Neuronal stem cell (in vitro differentiated cells): ENCODE measurements at regions not wholly inside any gene's neighbourhood (a gene's known extent, or its start where the extent isn't known, plus 50 kb on each side); places are given as distances from the start of the nearest gene placed in this dataset.

Experiments used
- DNase-seq: peaks from one replicate; pipeline ENCODE4 v3.0.0-alpha.2; 2013; ENCODE audit warnings: low spot score
- H2AFZ ChIP-seq: one replicate; pipeline ENCODE4 v1.6.1; 2013; ENCODE audit warnings: mild to moderate bottlenecking, low read length, inconsistent platforms
- H2AK5ac ChIP-seq: 2 replicates; pipeline ENCODE4 v1.6.1; 2013; ENCODE audit warnings: low read depth, mild to moderate bottlenecking, inconsistent platforms, low read length, moderate library complexity, mixed read lengths
- H2BK120ac ChIP-seq: 2 replicates; pipeline ENCODE4 v1.6.1; 2013; ENCODE audit warnings: low read depth, mild to moderate bottlenecking, inconsistent platforms, low read length, moderate library complexity, mixed read lengths
- H2BK12ac ChIP-seq: one replicate; pipeline ENCODE4 v1.6.1; 2013; ENCODE audit warnings: low read length, inconsistent platforms
- H2BK15ac ChIP-seq: 2 replicates; pipeline ENCODE4 v1.6.1; 2013; ENCODE audit warnings: mild to moderate bottlenecking, low read length, inconsistent platforms, mixed read lengths
- H2BK5ac ChIP-seq: one replicate; pipeline ENCODE4 v1.6.1; 2013; ENCODE audit warnings: inconsistent platforms, mild to moderate bottlenecking, low read length, moderate library complexity
- H3K14ac ChIP-seq: one replicate; pipeline ENCODE4 v1.6.1; 2013; ENCODE audit warnings: low read length, inconsistent platforms
- H3K18ac ChIP-seq: 2 replicates; pipeline ENCODE4 v1.6.1; 2013; ENCODE audit warnings: low read length, inconsistent platforms
- H3K23ac ChIP-seq: 2 replicates; pipeline ENCODE4 v1.6.1; 2013; ENCODE audit warnings: low read depth, mild to moderate bottlenecking, mixed read lengths, low read length, inconsistent platforms; ENCODE audit not compliant: poor library complexity
- H3K27ac ChIP-seq: replicated peaks from 3 replicates; pipeline ENCODE4 v1.5.1; 2013; ENCODE audit warnings: low read length, inconsistent platforms
- H3K27me3 ChIP-seq, 3 experiments: 2 replicates each; pipeline ENCODE4 v1.6.1; 2013; ENCODE audit warnings: low read length in 3 of 3, mild to moderate bottlenecking in 2 of 3, inconsistent platforms in 1 of 3, low read depth in 1 of 3, mixed read lengths in 1 of 3, moderate library complexity in 1 of 3; ENCODE audit not compliant: control insufficient read depth in 3 of 3, insufficient read depth in 3 of 3
- H3K36me3 ChIP-seq, 2 donors: replicated peaks in 1 of 2; 2 replicates each; pipeline ENCODE4 v1.6.1; 2013; ENCODE audit warnings: low read length in 2 of 2; ENCODE audit not compliant: control insufficient read depth in 2 of 2, insufficient read depth in 2 of 2
- H3K4ac ChIP-seq: 2 replicates; pipeline ENCODE4 v1.6.1; 2013; ENCODE audit warnings: inconsistent platforms, mild to moderate bottlenecking, low read length, moderate library complexity
- H3K4me1 ChIP-seq, 2 donors: 1 replicate in 1 of 2; 2 replicates in 1 of 2; pipeline ENCODE4 v1.6.1; 2013; ENCODE audit warnings: low read length in 2 of 2, low read depth in 1 of 2; ENCODE audit not compliant: control insufficient read depth in 2 of 2, insufficient read depth in 1 of 2
- H3K4me2 ChIP-seq: one replicate; pipeline ENCODE4 v1.6.1; 2013; ENCODE audit warnings: mild to moderate bottlenecking, low read length, inconsistent platforms; ENCODE audit not compliant: insufficient read depth, poor library complexity, severe bottlenecking
- H3K4me3 ChIP-seq, 2 donors: 2 replicates each; pipeline ENCODE4 v1.5.1; 2013; ENCODE audit warnings: low read length in 2 of 2, mild to moderate bottlenecking in 2 of 2, inconsistent platforms in 1 of 2, moderate library complexity in 1 of 2
- H3K79me1 ChIP-seq: one replicate; pipeline ENCODE4 v1.6.1; 2013; ENCODE audit warnings: low read depth, mild to moderate bottlenecking, inconsistent platforms, low read length, moderate library complexity
- H3K9ac ChIP-seq: one replicate; pipeline ENCODE4 v1.6.1; 2013; ENCODE audit warnings: mild to moderate bottlenecking, low read depth, low read length, inconsistent platforms; ENCODE audit not compliant: poor library complexity
- H3K9me3 ChIP-seq, 2 donors: replicated peaks in 1 of 2; 2 replicates each; pipeline versions ENCODE3 to v1.6.1; 2013; ENCODE audit warnings: low read length in 2 of 2, mild to moderate bottlenecking in 2 of 2, inconsistent platforms in 1 of 2, low read depth in 1 of 2, mixed read lengths in 1 of 2, moderate library complexity in 1 of 2; ENCODE audit not compliant: control insufficient read depth in 2 of 2, insufficient read depth in 1 of 2
- H4K8ac ChIP-seq: one replicate; pipeline ENCODE4 v1.6.1; 2013; ENCODE audit warnings: low read depth, mild to moderate bottlenecking, inconsistent platforms, low read length, moderate library complexity
- H4K91ac ChIP-seq: one replicate; pipeline ENCODE4 v1.6.1; 2013; ENCODE audit warnings: low read length, low read depth, mild to moderate bottlenecking, inconsistent platforms; ENCODE audit not compliant: poor library complexity
- WGBS, 2 donors: extraction: QIAGEN DNeasy Blood & Tissue Kit; methylation state at CpG; one replicate each; pipeline ENCODE4 v1.1.7; 2013; ENCODE audit warnings: missing lambda C conversion rate in 2 of 2, mixed read lengths in 1 of 2; ENCODE audit not compliant: insufficient read length in 2 of 2, insufficient replicate concordance in 1 of 2; ENCODE audit errors: extremely low coverage in 2 of 2; 5-methylcytosine and 5-hydroxymethylcytosine counted together

GRCh38 chr12:107525719-107526554 is 159.7 kb upstream of the PWP1 start:
- no peak overlapping the region for H3K23ac ChIP-seq
- no peaks in the 10 kb centered on the region for H3K79me1 ChIP-seq
- H2BK15ac ChIP-seq, result no peak overlapping the region
- no peak overlapping the region for H3K14ac ChIP-seq
- no peak overlapping the region for H3K4ac ChIP-seq
- peaks cover 0 to 1% of the 10 kb centered on the region in 2 donors for H3K36me3 ChIP-seq
- no peak overlapping the region for H3K4me3 ChIP-seq
- no peak overlapping the region for H3K27ac ChIP-seq
- H3K4me2 ChIP-seq, result no peak overlapping the region
- no peak overlapping the region for H3K18ac ChIP-seq
- H2BK120ac ChIP-seq, result no peak overlapping the region
- no peak overlapping the region for H2AFZ ChIP-seq
- DNase-seq, result no peak
- no peak overlapping the region for H2AK5ac ChIP-seq
- no peak overlapping the region for H3K9ac ChIP-seq
- no peak overlapping the region for H2BK12ac ChIP-seq
- no peak overlapping the region for H4K8ac ChIP-seq
- no peaks in the 10 kb centered on the region for H3K27me3 ChIP-seq
- no peak overlapping the region for H2BK5ac ChIP-seq
- no peaks in the 10 kb centered on the region for H3K4me1 ChIP-seq
- WGBS, 2 donors, result no CpG with 5 or more reads among the region's 8 CpGs
- H4K91ac ChIP-seq, result no peak overlapping the region
- H3K9me3 ChIP-seq, result peaks cover 0 to 2% of the 10 kb centered on the region in 2 donors

- H3K9me3 ChIP-seq, result peaks cover 0 to 2% of the 10 kb centered on the region in 2 donors
- H2BK5ac ChIP-seq, result no peak overlapping the region
- H3K36me3 ChIP-seq, result peaks cover 0 to 1% of the 10 kb centered on the region in 2 donors
- no peak overlapping the region for H3K14ac ChIP-seq
- no peaks in the 10 kb centered on the region for H3K27me3 ChIP-seq
- no peaks in the 10 kb centered on the region for H3K4me1 ChIP-seq
- H3K4ac ChIP-seq, result no peak overlapping the region
- H4K91ac ChIP-seq, result no peak overlapping the region
- H4K8ac ChIP-seq, result no peak overlapping the region
- H2BK120ac ChIP-seq, result no peak overlapping the region
- no peak overlapping the region for H3K23ac ChIP-seq
- H3K27ac ChIP-seq, result no peak overlapping the region
- no peaks in the 10 kb centered on the region for H3K79me1 ChIP-seq
- no peak overlapping the region for H3K4me2 ChIP-seq
- no peak overlapping the region for H2BK12ac ChIP-seq
- H3K18ac ChIP-seq, result no peak overlapping the region
- no peak overlapping the region for H2BK15ac ChIP-seq
- WGBS, 2 donors, result no CpG with 5 or more reads among the region's 3 CpGs
- H3K4me3 ChIP-seq, result no peak overlapping the region
- DNase-seq, result no peak
- no peak overlapping the region for H2AFZ ChIP-seq
- H2AK5ac ChIP-seq, result no peak overlapping the region
- no peak overlapping the region for H3K9ac ChIP-seq
Measured at GRCh38 chr12:107526555-107527180, 158.9 kb upstream of the PWP1 start.

DNA sequence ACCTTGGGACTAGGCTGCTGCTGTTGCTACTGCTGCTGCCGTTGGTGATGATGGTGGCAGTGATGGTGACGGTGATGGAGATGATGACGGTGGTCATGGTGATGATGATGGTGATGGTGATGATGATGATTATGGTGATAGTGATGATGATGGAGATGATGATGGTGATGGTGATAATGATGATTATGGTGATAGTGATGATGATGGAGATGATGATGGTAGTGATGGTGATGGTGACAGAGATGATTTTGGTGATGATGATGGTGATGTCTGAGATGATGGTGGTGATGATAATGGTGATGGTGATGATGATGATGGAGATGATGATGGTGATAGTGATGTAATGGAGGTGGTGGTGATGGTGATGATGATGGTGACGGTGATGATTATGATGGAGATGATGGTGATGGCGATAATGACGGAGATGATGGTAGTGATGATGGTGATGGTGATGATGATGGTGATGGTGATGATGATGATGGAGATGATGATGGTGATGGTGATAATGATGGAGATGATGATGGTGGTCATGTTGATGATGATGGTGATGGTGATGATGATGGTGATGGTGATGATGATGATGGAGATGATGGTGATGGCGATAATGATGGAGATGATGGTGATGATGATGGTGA is 156.8 kb upstream of the PWP1 start:
- H2BK5ac ChIP-seq, result no peak overlapping the region
- no peak overlapping the region for H3K4ac ChIP-seq
- H3K9ac ChIP-seq, result peak overlapping the region; percentile 7
- no peak overlapping the region for H3K27ac ChIP-seq
- no peak overlapping the region for H4K8ac ChIP-seq
- H3K9me3 ChIP-seq, result peaks cover 4 to 5% of the 10 kb centered on the region in 2 donors
- no peak overlapping the region for H2AFZ ChIP-seq
- no peak overlapping the region for H2BK12ac ChIP-seq
- no peak overlapping the region for H3K4me2 ChIP-seq
- H3K27me3 ChIP-seq, result no peaks in the 10 kb centered on the region
- no peak for DNase-seq
- 99% methylated on average over 4 of the region's 7 CpGs; no CpG with 5 or more reads in 1 of the 2 donors for WGBS, 2 donors
- H3K4me3 ChIP-seq, result no peak overlapping the region
- H3K36me3 ChIP-seq, result peaks cover 0 to 1% of the 10 kb centered on the region in 2 donors
- H2AK5ac ChIP-seq, result no peak overlapping the region
- H3K14ac ChIP-seq, result no peak overlapping the region
- no peak overlapping the region for H2BK120ac ChIP-seq
- no peak overlapping the region for H2BK15ac ChIP-seq
- H3K23ac ChIP-seq, result peak overlapping the region; percentile 46
- H3K79me1 ChIP-seq, result no peaks in the 10 kb centered on the region
- H3K4me1 ChIP-seq, result no peaks in the 10 kb centered on the region
- H4K91ac ChIP-seq, result no peak overlapping the region
- H3K18ac ChIP-seq, result no peak overlapping the region

DNA sequence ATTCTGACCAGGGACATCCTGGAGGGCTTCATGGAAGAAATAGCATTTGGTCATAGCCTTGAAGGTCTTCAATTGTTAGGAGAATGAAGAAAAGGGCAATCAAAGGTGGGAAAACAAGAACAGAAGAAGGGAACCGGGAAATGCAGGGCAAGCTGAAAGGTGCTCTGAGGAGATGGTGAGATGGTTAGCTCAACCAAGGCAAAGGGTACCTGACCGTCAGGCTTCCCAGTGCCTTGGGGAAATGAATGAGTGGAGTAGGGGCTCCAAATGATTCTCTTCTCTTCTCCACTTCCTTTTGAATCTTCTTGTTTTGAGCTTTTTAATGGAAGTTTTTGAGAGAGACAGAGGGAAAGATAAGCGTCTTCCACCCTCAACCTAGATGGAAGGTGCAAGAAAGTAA is 155.6 kb upstream of the PWP1 start:
- H3K9ac ChIP-seq, result no peak overlapping the region
- H3K14ac ChIP-seq, result no peak overlapping the region
- no peak overlapping the region for H2BK5ac ChIP-seq
- no peak overlapping the region for H3K4me3 ChIP-seq
- H2AFZ ChIP-seq, result no peak overlapping the region
- H3K27ac ChIP-seq, result no peak overlapping the region
- H3K27me3 ChIP-seq, result no peaks in the 10 kb centered on the region
- DNase-seq, result no peak
- H3K9me3 ChIP-seq, result peaks cover 4 to 5% of the 10 kb centered on the region in 2 donors
- peaks cover 0 to 1% of the 10 kb centered on the region in 2 donors for H3K36me3 ChIP-seq
- H3K18ac ChIP-seq, result no peak overlapping the region
- H3K4me1 ChIP-seq, result no peaks in the 10 kb centered on the region
- H2BK12ac ChIP-seq, result no peak overlapping the region
- no peak overlapping the region for H4K8ac ChIP-seq
- no peak overlapping the region for H4K91ac ChIP-seq
- no peak overlapping the region for H3K23ac ChIP-seq
- no peaks in the 10 kb centered on the region for H3K79me1 ChIP-seq
- no CpG with 5 or more reads among the region's 3 CpGs for WGBS, 2 donors
- H3K4ac ChIP-seq, result no peak overlapping the region
- no peak overlapping the region for H2BK15ac ChIP-seq
- no peak overlapping the region for H2BK120ac ChIP-seq
- H2AK5ac ChIP-seq, result no peak overlapping the region
- no peak overlapping the region for H3K4me2 ChIP-seq
